ENCODE measurements at regions not wholly inside any gene's neighbourhood (a gene's known extent, or its start where the extent isn't known, plus 50 kb on each side); places are given as distances from the start of the nearest gene placed in this dataset.

DNA sequence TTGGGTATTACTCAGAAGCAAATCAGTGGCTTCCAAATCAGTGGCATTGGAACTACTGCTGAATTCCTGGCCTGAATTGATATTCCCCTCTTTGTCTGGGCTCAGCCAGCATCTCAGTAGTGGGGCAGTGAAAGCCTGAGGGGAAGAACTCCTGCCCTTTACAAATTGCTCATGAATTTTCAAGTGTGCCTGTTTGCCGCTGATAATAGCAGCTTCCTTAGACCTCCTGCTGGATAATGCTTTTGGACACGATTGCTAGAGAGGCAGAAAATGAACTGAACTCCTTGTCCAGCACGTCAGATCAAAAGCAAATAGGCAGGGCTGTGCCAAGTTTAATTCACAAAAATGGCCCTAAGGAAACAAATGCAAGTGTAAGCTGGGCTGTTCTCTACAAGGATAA lies 91.3 kb upstream of the GZMB start:
- no peak for TF ChIP-seq CTCF (IDR thresholded peaks at IDR 0.05)
- Mint-ChIP-seq H3K4me3 (no peak overlapping the region), H3K4me1 (ENCODE audit: low read depth) (no peaks in the 10 kb centered on the region), H3K36me3 (ENCODE audit: low read depth) (no peaks in the 10 kb centered on the region), H3K27ac (no peak overlapping the region), H3K27me3 (ENCODE audit: insufficient read depth) (peaks cover 3% of the 10 kb centered on the region), H3K9me3 (no peaks in the 10 kb centered on the region)
- DNase-seq: no peak

DNA sequence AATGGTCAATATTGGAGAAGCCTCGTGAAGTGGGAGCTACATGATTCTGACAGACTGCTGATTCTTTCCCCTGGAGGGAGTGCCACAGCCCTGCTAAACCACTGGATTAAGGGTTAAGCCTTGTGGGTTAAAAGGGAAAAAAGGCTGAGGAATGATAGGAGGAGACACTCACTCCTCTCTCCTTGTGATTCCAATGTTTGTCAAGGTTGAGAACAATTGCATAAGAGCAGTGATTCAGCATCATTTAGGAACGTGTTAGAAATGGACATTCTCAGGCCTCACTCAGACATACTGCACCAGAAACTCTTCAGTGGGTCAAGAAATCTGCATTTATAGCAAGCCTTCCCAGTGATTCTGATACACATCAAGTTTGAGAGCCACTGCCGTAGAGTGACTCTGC lies 87.8 kb upstream of the GZMB start:
- H3K36me3 Mint-ChIP-seq (ENCODE audit: low read depth): no peaks in the 10 kb centered on the region
- H3K27me3 Mint-ChIP-seq (ENCODE audit: insufficient read depth): peaks cover 4% of the 10 kb centered on the region
- no peak overlapping the region for H3K4me3 Mint-ChIP-seq
- TF ChIP-seq CTCF (IDR thresholded peaks at IDR 0.05): no peak
- no peak for DNase-seq
- H3K4me1 Mint-ChIP-seq (ENCODE audit: low read depth): no peaks in the 10 kb centered on the region
- no peak overlapping the region for H3K27ac Mint-ChIP-seq
- no peaks in the 10 kb centered on the region for H3K9me3 Mint-ChIP-seq

DNA sequence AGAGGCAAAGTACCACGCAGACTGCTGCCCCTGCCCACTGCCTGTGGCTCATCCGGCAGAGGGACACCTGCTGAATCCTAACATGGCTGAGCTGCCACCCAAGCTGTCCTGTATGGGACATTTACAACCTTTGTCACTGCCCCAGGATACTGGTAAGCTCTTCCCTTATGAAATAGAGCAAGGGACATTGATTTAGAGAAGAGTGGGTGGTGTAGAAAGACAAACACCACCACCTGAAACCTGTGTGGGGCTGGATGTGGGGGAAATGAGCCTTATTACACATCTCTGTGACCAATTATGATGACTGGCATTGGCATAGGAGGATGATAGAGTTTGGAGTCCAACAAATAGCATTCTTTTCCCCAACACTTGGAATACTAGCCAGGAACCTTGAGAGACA lies 81.2 kb upstream of the GZMB start:
- Mint-ChIP-seq H3K36me3 (ENCODE audit: low read depth) (no peaks in the 10 kb centered on the region), H3K27ac (no peak overlapping the region), H3K27me3 (ENCODE audit: insufficient read depth) (peaks cover 5% of the 10 kb centered on the region), H3K9me3 (no peaks in the 10 kb centered on the region), H3K4me3 (no peak overlapping the region), H3K4me1 (ENCODE audit: low read depth) (no peaks in the 10 kb centered on the region)
- no peak for TF ChIP-seq CTCF (IDR thresholded peaks at IDR 0.05)
- no peak for DNase-seq

GRCh38 chr14:24713404-24713803 lies 79.4 kb upstream of the GZMB start:
- Mint-ChIP-seq H3K27ac (no peak overlapping the region), H3K27me3 (ENCODE audit: insufficient read depth) (peaks cover 5% of the 10 kb centered on the region), H3K36me3 (ENCODE audit: low read depth) (no peaks in the 10 kb centered on the region), H3K4me1 (ENCODE audit: low read depth) (no peaks in the 10 kb centered on the region), H3K9me3 (no peaks in the 10 kb centered on the region), H3K4me3 (no peak overlapping the region)
- no peak for DNase-seq
- no peak for TF ChIP-seq CTCF (IDR thresholded peaks at IDR 0.05)

DNA sequence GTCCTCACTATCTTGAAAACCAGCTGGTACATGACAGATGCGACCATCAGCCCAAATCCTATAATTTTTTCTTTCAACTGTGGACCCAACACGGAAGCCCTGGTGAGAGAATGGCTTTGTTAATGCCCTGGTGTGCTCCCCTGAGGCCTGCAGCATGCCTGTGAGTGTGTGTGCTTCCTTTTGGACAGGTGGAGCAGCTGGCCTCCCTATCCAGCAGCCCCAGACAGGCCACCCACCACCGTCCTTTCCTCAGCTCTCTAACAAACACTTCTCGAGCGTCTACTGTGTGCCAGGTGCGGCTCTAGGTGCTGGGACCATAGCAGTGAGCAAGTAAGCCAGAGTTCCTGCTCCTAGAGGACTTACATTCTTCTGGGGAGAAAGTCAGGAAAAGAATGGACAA lies 78.9 kb upstream of the GZMB start:
- peaks cover 5% of the 10 kb centered on the region for H3K27me3 Mint-ChIP-seq (ENCODE audit: insufficient read depth)
- no peak overlapping the region for H3K27ac Mint-ChIP-seq
- no peaks in the 10 kb centered on the region for H3K9me3 Mint-ChIP-seq
- TF ChIP-seq CTCF (IDR thresholded peaks at IDR 0.05): no peak
- H3K4me3 Mint-ChIP-seq: no peak overlapping the region
- no peaks in the 10 kb centered on the region for H3K4me1 Mint-ChIP-seq (ENCODE audit: low read depth)
- H3K36me3 Mint-ChIP-seq (ENCODE audit: low read depth): no peaks in the 10 kb centered on the region
- no peak for DNase-seq

GRCh38 chr14:24712374-24712773 lies 78.4 kb upstream of the GZMB start:
- no peak for TF ChIP-seq CTCF (IDR thresholded peaks at IDR 0.05)
- Mint-ChIP-seq H3K4me1 (ENCODE audit: low read depth) (no peaks in the 10 kb centered on the region), H3K4me3 (no peak overlapping the region), H3K9me3 (no peaks in the 10 kb centered on the region), H3K27ac (no peak overlapping the region), H3K27me3 (ENCODE audit: insufficient read depth) (peaks cover 5% of the 10 kb centered on the region), H3K36me3 (ENCODE audit: low read depth) (no peaks in the 10 kb centered on the region)
- no peak for DNase-seq
